IMR-90 (cell line): ENCODE measurements at regions not wholly inside any gene's neighbourhood (a gene's known extent, or its start where the extent isn't known, plus 50 kb on each side); places are given as distances from the start of the nearest gene placed in this dataset.

Source experiments
- ATAC-seq: fragments of 200-7000 bp; cut with Tn5 transposase; 2 replicates; pipeline ENCODE4 v1.9.1; 2020; ENCODE audit warnings: low read depth, mild to moderate bottlenecking, moderate library complexity
- BruUV-seq: library from RNA; stranded (reverse); fragments of 400-500 nt; replicated peaks from 2 replicates; lab custom pipeline; 2021; lab: Mats Ljungman, UMichigan
- CTCF ChIA-PET: fragments of 300-600 bp; formaldehyde crosslinking; extraction: SDS; loops from one replicate; lab custom pipeline; 2021; ENCODE audit warnings: antibody characterized with exemption; lab: Yijun Ruan, JAX
- POLR2A ChIA-PET: fragments of 300-600 bp; sonication (Branson Sonifier 250); formaldehyde crosslinking; loops from one replicate; lab custom pipeline; 2022; ENCODE audit warnings: antibody characterized with exemption; ENCODE audit not compliant: unreplicated experiment; lab: Charles Lee
- DNase-seq: peaks from one replicate; pipeline ENCODE4 v3.0.0; 2013
- H2AFZ ChIP-seq: replicated peaks from 2 replicates; pipeline ENCODE3; 2013; ENCODE audit warnings: low read length, mild to moderate bottlenecking; ENCODE audit not compliant: poor library complexity
- H2AK5ac ChIP-seq: 2 replicates; pipeline ENCODE4 v1.6.1; 2013; ENCODE audit warnings: low read depth, low read length, inconsistent platforms
- H2AK9ac ChIP-seq: replicated peaks from 2 replicates; pipeline ENCODE3; 2013; ENCODE audit warnings: mild to moderate bottlenecking, low read depth, low read length, moderate library complexity; ENCODE audit not compliant: poor library complexity
- H2BK120ac ChIP-seq: 2 replicates; pipeline ENCODE4 v1.6.1; 2013; ENCODE audit warnings: low read depth, low read length, inconsistent platforms
- H2BK15ac ChIP-seq: 3 replicates; pipeline ENCODE4 v1.6.1; 2013; ENCODE audit warnings: low read depth, low read length, inconsistent platforms
- H2BK20ac ChIP-seq: 2 replicates; pipeline ENCODE4 v1.6.1; 2013; ENCODE audit warnings: low read depth, mild to moderate bottlenecking, inconsistent platforms, low read length, moderate library complexity
- H2BK5ac ChIP-seq: 2 replicates; pipeline ENCODE4 v1.6.1; 2013; ENCODE audit warnings: mild to moderate bottlenecking, low read depth, low read length, inconsistent platforms; ENCODE audit not compliant: poor library complexity, severe bottlenecking
- H3K14ac ChIP-seq: replicated peaks from 2 replicates; pipeline ENCODE4 v1.6.1; 2013; ENCODE audit warnings: low read depth, low read length, inconsistent platforms
- H3K18ac ChIP-seq: 2 replicates; pipeline ENCODE4 v1.6.1; 2013; ENCODE audit warnings: low read depth, low read length, control low read depth
- H3K23ac ChIP-seq: 2 replicates; pipeline ENCODE4 v1.6.1; 2013; ENCODE audit warnings: low read depth, low read length, inconsistent platforms
- H3K27ac ChIP-seq: 2 replicates; pipeline ENCODE4 v1.5.1; 2013; ENCODE audit warnings: mild to moderate bottlenecking, control low read depth, low read length; ENCODE audit not compliant: insufficient read depth
- H3K27me3 ChIP-seq: 2 replicates; pipeline ENCODE4 v1.6.1; 2013; ENCODE audit warnings: low read length; ENCODE audit not compliant: control insufficient read depth, insufficient read depth
- H3K36me3 ChIP-seq: 2 replicates; pipeline ENCODE4 v1.6.1; 2013; ENCODE audit warnings: low read length, mixed read lengths; ENCODE audit not compliant: control insufficient read depth, insufficient read depth
- H3K4ac ChIP-seq: 2 replicates; pipeline ENCODE4 v1.6.1; 2013; ENCODE audit warnings: low read depth, low read length, inconsistent platforms
- H3K4me1 ChIP-seq: 2 replicates; pipeline ENCODE4 v1.6.1; 2013; ENCODE audit warnings: low read length, mixed read lengths; ENCODE audit not compliant: control insufficient read depth, insufficient read depth
- H3K4me2 ChIP-seq: 2 replicates; pipeline ENCODE4 v1.6.1; 2013; ENCODE audit warnings: low read depth, mild to moderate bottlenecking, control low read depth, low read length, moderate library complexity
- H3K4me3 ChIP-seq: 2 replicates; pipeline ENCODE4 v1.5.1; 2013; ENCODE audit warnings: low read depth, mild to moderate bottlenecking, control low read depth, low read length, moderate library complexity; ENCODE audit not compliant: insufficient read depth
- H3K56ac ChIP-seq: 2 replicates; pipeline ENCODE4 v1.6.1; 2013; ENCODE audit warnings: low read length, inconsistent platforms; ENCODE audit not compliant: insufficient read depth; ENCODE audit errors: extremely low read depth
- H3K79me1 ChIP-seq, 2 experiments: 2 replicates each; pipeline ENCODE4 v1.6.1; 2013; ENCODE audit warnings: low read length in 2 of 2, inconsistent platforms in 1 of 2, low read depth in 1 of 2
- H3K9ac ChIP-seq: 2 replicates; pipeline ENCODE4 v1.6.1; 2013; ENCODE audit warnings: low read depth, low read length, control low read depth
- H3K9me1 ChIP-seq: 2 replicates; pipeline ENCODE4 v1.6.1; 2013; ENCODE audit warnings: low read length, inconsistent platforms; ENCODE audit not compliant: insufficient read depth
- H3K9me3 ChIP-seq: 2 replicates; pipeline ENCODE4 v1.6.1; 2013; ENCODE audit warnings: low read length; ENCODE audit not compliant: control insufficient read depth, insufficient read depth
- H4K20me1 ChIP-seq: 2 replicates; pipeline ENCODE4 v1.6.1; 2013; ENCODE audit warnings: low read length, inconsistent platforms; ENCODE audit not compliant: insufficient read depth
- H4K5ac ChIP-seq: 2 replicates; pipeline ENCODE4 v1.6.1; 2013; ENCODE audit warnings: mild to moderate bottlenecking, low read depth, low read length, control low read depth
- H4K8ac ChIP-seq, 2 experiments: 2 replicates each; pipeline ENCODE4 v1.6.1; 2013; ENCODE audit warnings: low read depth in 2 of 2, low read length in 2 of 2, control low read depth in 1 of 2, inconsistent platforms in 1 of 2
- H4K91ac ChIP-seq: 2 replicates; pipeline ENCODE4 v1.6.1; 2013; ENCODE audit warnings: low read depth, low read length, inconsistent platforms; ENCODE audit not compliant: insufficient read depth
- BHLHE40 ChIP-seq: fragments of 150-350 bp; IDR thresholded peaks from 2 replicates; pipeline ENCODE4 v1.6.1; 2016; ENCODE audit warnings: mild to moderate bottlenecking, low read depth, low read length
- FOS ChIP-seq: fragments of 150-350 bp; IDR thresholded peaks from 2 replicates; pipeline ENCODE4 v1.6.1; 2016; ENCODE audit warnings: low read depth, low read length
- MAFK ChIP-seq: IDR thresholded peaks from 2 replicates; pipeline ENCODE4 v1.6.1; 2012; ENCODE audit warnings: low read depth, low read length, improper control_type of control experiment
- MXI1 ChIP-seq: IDR thresholded peaks from 2 replicates; pipeline ENCODE4 v1.6.1; 2012; ENCODE audit warnings: low read depth, mild to moderate bottlenecking, low read length, moderate library complexity, borderline replicate concordance
- POLR2A ChIP-seq: IDR thresholded peaks from 2 replicates; pipeline ENCODE4 v1.6.1; 2012; ENCODE audit warnings: mild to moderate bottlenecking, low read depth, low read length
- RCOR1 ChIP-seq: IDR thresholded peaks from 2 replicates; pipeline ENCODE4 v1.6.1; 2012; ENCODE audit warnings: mild to moderate bottlenecking, low read length, improper control_type of control experiment; ENCODE audit not compliant: insufficient replicate concordance
- SMC3 ChIP-seq: fragments of 150-350 bp; IDR thresholded peaks from 2 replicates; pipeline ENCODE4 v1.6.1; 2016; ENCODE audit warnings: low read depth, mild to moderate bottlenecking, antibody characterized with exemption, low read length, moderate library complexity
- WGBS, 2 experiments: methylation state at CpG; one replicate each; pipeline versions ENCODE4 v1.1.5 to v1.1.7; 2013; ENCODE audit warnings: missing lambda C conversion rate in 2 of 2; ENCODE audit not compliant: insufficient read length in 1 of 2; ENCODE audit errors: extremely low coverage in 2 of 2; 5-methylcytosine and 5-hydroxymethylcytosine counted together
- dilution Hi-C: fragments of 300-500 bp; cut with HindIII; formaldehyde crosslinking; loops from one replicate; pipeline ENCODE4 v1.14.3; 2018; ENCODE audit warnings: low sequenced_read_pairs; ENCODE audit not compliant: unreplicated experiment
- in situ Hi-C: fragments of 300-500 bp; cut with MboI; formaldehyde crosslinking; loops from 3 replicates; pipeline ENCODE4 v1.14.3; 2019; ENCODE audit warnings: low sequenced_read_pairs, inconsistent platforms, mixed read lengths
- intact Hi-C: fragments of 100-400 bp; cut with micrococcal nuclease; formaldehyde crosslinking; loops from 2 replicates; pipeline ENCODE4 v1.10.0; 2022
- TF ChIP-seq, protein P1 (sequence below): conservative IDR thresholded peaks from 2 replicates; pipeline ENCODE4 v1.5.1; 2012; ENCODE audit warnings: mild to moderate bottlenecking, low read depth, low read length, improper control_type of control experiment
- TF ChIP-seq, protein P2 (sequence below): fragments of 150-350 bp; IDR thresholded peaks from 2 replicates; pipeline ENCODE4 v1.6.1; 2017; ENCODE audit warnings: mild to moderate bottlenecking, antibody characterized with exemption, low read length, low read depth
- TF ChIP-seq, protein P3 (sequence below): fragments of 150-350 bp; IDR thresholded peaks from 2 replicates; pipeline ENCODE4 v1.6.1; 2016; ENCODE audit warnings: low read depth, mild to moderate bottlenecking, low read length, moderate library complexity, borderline replicate concordance

DNA sequence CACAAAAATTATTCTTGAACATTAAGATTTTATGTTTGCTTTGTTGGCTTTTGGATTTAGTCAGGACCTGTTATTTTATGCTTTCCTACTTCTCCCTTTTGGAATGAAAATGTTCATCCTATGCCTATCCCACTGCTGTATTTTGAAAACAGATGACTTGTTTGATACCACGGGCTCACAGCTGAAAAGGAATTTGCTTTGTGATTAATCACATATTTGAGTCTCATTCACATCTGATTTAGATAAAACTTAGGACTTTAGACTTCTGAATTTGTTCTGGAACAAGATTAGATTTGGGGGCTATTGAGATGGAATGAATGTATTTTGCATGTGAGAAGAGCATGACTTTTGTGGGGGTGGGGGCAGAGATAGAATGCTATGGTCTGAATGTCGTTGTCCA lies 1012.6 kb downstream of the CDH11 start:
- Histone ChIP-seq H4K8ac (no peak overlapping the region), H3K14ac (no peak overlapping the region), H2AK9ac (no peak overlapping the region), H2BK15ac (no peak overlapping the region), H2AFZ (no peak overlapping the region), H3K36me3 (no peaks in the 10 kb centered on the region), H3K9me1 (no peaks in the 10 kb centered on the region), H4K20me1 (no peaks in the 10 kb centered on the region), H3K56ac (no peak overlapping the region), H4K5ac (no peak overlapping the region), H3K27ac (no peak overlapping the region), H3K27me3 (no peaks in the 10 kb centered on the region), H2AK5ac (no peak overlapping the region), H3K4ac (no peak overlapping the region), H3K18ac (no peak overlapping the region), H3K4me3 (no peak overlapping the region), H3K9ac (no peak overlapping the region), H2BK5ac (no peak overlapping the region), H3K79me1 (no peaks in the 10 kb centered on the region), H3K4me2 (no peak overlapping the region), H4K91ac (no peak overlapping the region), H2BK120ac (no peak overlapping the region), H3K23ac (no peak overlapping the region), H2BK20ac (no peak overlapping the region), H3K4me1 (no peaks in the 10 kb centered on the region), H3K9me3 (no peaks in the 10 kb centered on the region; the same call in 1 of the 2 replicates)
- WGBS, 2 experiments, result no CpG with 5 or more reads among the region's 2 CpGs
- in situ Hi-C loops, result no loop called here
- no peak for TF ChIP-seq MXI1
- no peak for TF ChIP-seq SMC3
- TF ChIP-seq BHLHE40, result no peak
- TF ChIP-seq, protein P1, sequence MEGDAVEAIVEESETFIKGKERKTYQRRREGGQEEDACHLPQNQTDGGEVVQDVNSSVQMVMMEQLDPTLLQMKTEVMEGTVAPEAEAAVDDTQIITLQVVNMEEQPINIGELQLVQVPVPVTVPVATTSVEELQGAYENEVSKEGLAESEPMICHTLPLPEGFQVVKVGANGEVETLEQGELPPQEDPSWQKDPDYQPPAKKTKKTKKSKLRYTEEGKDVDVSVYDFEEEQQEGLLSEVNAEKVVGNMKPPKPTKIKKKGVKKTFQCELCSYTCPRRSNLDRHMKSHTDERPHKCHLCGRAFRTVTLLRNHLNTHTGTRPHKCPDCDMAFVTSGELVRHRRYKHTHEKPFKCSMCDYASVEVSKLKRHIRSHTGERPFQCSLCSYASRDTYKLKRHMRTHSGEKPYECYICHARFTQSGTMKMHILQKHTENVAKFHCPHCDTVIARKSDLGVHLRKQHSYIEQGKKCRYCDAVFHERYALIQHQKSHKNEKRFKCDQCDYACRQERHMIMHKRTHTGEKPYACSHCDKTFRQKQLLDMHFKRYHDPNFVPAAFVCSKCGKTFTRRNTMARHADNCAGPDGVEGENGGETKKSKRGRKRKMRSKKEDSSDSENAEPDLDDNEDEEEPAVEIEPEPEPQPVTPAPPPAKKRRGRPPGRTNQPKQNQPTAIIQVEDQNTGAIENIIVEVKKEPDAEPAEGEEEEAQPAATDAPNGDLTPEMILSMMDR, result no peak
- no peak for TF ChIP-seq POLR2A
- TF ChIP-seq RCOR1, result no peak
- TF ChIP-seq, protein P2, sequence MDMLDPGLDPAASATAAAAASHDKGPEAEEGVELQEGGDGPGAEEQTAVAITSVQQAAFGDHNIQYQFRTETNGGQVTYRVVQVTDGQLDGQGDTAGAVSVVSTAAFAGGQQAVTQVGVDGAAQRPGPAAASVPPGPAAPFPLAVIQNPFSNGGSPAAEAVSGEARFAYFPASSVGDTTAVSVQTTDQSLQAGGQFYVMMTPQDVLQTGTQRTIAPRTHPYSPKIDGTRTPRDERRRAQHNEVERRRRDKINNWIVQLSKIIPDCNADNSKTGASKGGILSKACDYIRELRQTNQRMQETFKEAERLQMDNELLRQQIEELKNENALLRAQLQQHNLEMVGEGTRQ, result no peak
- no peak for TF ChIP-seq MAFK
- TF ChIP-seq, protein P3, sequence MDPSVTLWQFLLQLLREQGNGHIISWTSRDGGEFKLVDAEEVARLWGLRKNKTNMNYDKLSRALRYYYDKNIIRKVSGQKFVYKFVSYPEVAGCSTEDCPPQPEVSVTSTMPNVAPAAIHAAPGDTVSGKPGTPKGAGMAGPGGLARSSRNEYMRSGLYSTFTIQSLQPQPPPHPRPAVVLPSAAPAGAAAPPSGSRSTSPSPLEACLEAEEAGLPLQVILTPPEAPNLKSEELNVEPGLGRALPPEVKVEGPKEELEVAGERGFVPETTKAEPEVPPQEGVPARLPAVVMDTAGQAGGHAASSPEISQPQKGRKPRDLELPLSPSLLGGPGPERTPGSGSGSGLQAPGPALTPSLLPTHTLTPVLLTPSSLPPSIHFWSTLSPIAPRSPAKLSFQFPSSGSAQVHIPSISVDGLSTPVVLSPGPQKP, result no peak
- TF ChIP-seq FOS, result no peak
- no TSS peak for BruUV-seq
- POLR2A ChIA-PET, result no interaction called here
- dilution Hi-C loops, result no loop called here
- DNase-seq (no peak), ATAC-seq (no peak)
- intact Hi-C loops, result no loop called here
- CTCF ChIA-PET, result no interaction called here
